H1 (cell line): ENCODE measurements at regions not wholly inside any gene's neighbourhood (a gene's known extent, or its start where the extent isn't known, plus 50 kb on each side); places are given as distances from the start of the nearest gene placed in this dataset.

Experiments
- BRCA1 ChIP-seq: IDR thresholded peaks from 2 replicates; pipeline ENCODE4 v1.6.1; 2012; ENCODE audit warnings: low read depth, low read length, improper control_type of control experiment
- CHD1 ChIP-seq: IDR thresholded peaks from 2 replicates; pipeline ENCODE4 v1.6.1; 2012; ENCODE audit warnings: low read depth, low read length, improper control_type of control experiment
- RXRA ChIP-seq: IDR thresholded peaks from 2 replicates; pipeline ENCODE4 v1.6.1; 2011; ENCODE audit warnings: low read depth, mild to moderate bottlenecking, low read length, moderate library complexity; ENCODE audit not compliant: insufficient read depth
- TF ChIP-seq, protein P1 (sequence below), 3 experiments: IDR thresholded peaks; 1 replicate in 2 of 3; 2 replicates in 1 of 3; pipeline versions ENCODE4 v1.5.1 to v1.6.1; 2011; ENCODE audit warnings: low read length in 3 of 3, mild to moderate bottlenecking in 3 of 3, inconsistent platforms in 2 of 3, low read depth in 1 of 3, moderate library complexity in 1 of 3; ENCODE audit not compliant: insufficient read depth in 1 of 3; ENCODE audit errors: control extremely low read depth in 1 of 3

DNA sequence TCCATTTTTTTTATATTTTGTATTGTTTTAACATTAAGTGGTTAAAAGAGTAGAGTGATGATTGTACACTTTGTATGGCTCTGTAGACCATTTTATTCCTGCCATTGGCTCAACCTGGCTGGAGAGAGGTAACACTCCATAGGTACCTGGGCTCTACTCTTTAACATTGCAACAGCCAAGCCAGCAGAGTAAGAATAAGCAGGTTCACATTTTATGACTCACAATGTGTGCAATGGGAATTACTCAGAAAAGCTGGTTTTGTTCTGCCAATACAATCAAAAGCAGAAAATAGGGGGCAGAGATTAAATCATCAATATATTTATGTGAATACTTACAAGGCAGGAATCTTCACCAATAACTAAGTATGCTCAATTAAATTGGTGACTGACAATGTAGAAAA is 1324.0 kb downstream of the AMY1C start (continued):
- TF ChIP-seq, protein P1, sequence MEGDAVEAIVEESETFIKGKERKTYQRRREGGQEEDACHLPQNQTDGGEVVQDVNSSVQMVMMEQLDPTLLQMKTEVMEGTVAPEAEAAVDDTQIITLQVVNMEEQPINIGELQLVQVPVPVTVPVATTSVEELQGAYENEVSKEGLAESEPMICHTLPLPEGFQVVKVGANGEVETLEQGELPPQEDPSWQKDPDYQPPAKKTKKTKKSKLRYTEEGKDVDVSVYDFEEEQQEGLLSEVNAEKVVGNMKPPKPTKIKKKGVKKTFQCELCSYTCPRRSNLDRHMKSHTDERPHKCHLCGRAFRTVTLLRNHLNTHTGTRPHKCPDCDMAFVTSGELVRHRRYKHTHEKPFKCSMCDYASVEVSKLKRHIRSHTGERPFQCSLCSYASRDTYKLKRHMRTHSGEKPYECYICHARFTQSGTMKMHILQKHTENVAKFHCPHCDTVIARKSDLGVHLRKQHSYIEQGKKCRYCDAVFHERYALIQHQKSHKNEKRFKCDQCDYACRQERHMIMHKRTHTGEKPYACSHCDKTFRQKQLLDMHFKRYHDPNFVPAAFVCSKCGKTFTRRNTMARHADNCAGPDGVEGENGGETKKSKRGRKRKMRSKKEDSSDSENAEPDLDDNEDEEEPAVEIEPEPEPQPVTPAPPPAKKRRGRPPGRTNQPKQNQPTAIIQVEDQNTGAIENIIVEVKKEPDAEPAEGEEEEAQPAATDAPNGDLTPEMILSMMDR (IDR thresholded peaks at IDR 0.05; ENCODE audit: control extremely low read depth in 1 of 3, insufficient read depth in 1 of 3, low read depth in 1 of 3, low read length in 3 of 3): no peak
- TF ChIP-seq RXRA: no peak
- no peak for TF ChIP-seq BRCA1
- TF ChIP-seq CHD1: no peak
